B cell (primary cell): ENCODE measurements at regions not wholly inside any gene's neighbourhood (a gene's known extent, or its start where the extent isn't known, plus 50 kb on each side); places are given as distances from the start of the nearest gene placed in this dataset.

Experiments
- ATAC-seq: fragments of 200-7000 bp; cut with Tn5 transposase; one replicate; pipeline ENCODE4 v1.10.0; 2021; ENCODE audit warnings: low read depth, mild to moderate bottlenecking, moderate number of reproducible peaks, moderate library complexity
- CTCF ChIA-PET: fragments of 350-600 bp; sonication (Branson Sonifier 250); formaldehyde crosslinking; loops from one replicate; lab custom pipeline; 2021; ENCODE audit warnings: antibody characterized with exemption, inconsistent platforms; lab: Charles Lee
- POLR2A ChIA-PET: fragments of 350-600 bp; sonication (Branson Sonifier 250); formaldehyde crosslinking; loops from one replicate; lab custom pipeline; 2021; ENCODE audit warnings: antibody characterized with exemption; lab: Charles Lee
- DNase-seq: peaks from one replicate; pipeline ENCODE4 v3.0.0; 2013
- H2AFZ ChIP-seq: 2 replicates; pipeline ENCODE4 v1.6.1; 2012; ENCODE audit warnings: mild to moderate bottlenecking, low read depth, low read length; ENCODE audit not compliant: insufficient read depth, poor library complexity, severe bottlenecking
- H3K27ac ChIP-seq, 2 donors: 1 replicate in 1 of 2; 2 replicates in 1 of 2; pipeline ENCODE4 v1.5.1; 2012 to 2013; ENCODE audit warnings: low read length in 2 of 2, mild to moderate bottlenecking in 2 of 2, moderate library complexity in 1 of 2
- H3K27me3 ChIP-seq, 4 experiments: fragments of 200-600 bp in 1 of 4; sonication (generic) in 1 of 4; replicated peaks in 1 of 4; 1 replicate in 2 of 4; 2 replicates in 2 of 4; pipeline versions ENCODE4 v1.6.1 to v1.7.0; 2013 to 2016; ENCODE audit warnings: low read length in 3 of 4, mild to moderate bottlenecking in 2 of 4, mixed read lengths in 1 of 4, moderate library complexity in 1 of 4; ENCODE audit not compliant: insufficient read depth in 4 of 4, control insufficient read depth in 3 of 4; ENCODE audit errors: control extremely low read depth in 1 of 4
- H3K36me3 ChIP-seq, 2 experiments: replicated peaks in 1 of 2; 1 replicate in 1 of 2; 2 replicates in 1 of 2; pipeline versions ENCODE4 v1.6.1 to v1.7.1; 2013; ENCODE audit warnings: low read length in 1 of 2; ENCODE audit not compliant: insufficient read depth in 2 of 2, control insufficient read depth in 1 of 2; ENCODE audit errors: control extremely low read depth in 1 of 2, extremely low read depth in 1 of 2
- H3K4me1 ChIP-seq, 2 donors: fragments of 200-600 bp in 1 of 2; sonication (generic) in 1 of 2; 1 replicate in 1 of 2; 2 replicates in 1 of 2; pipeline versions ENCODE4 v1.5.1 to v1.6.1; 2013 to 2017; ENCODE audit warnings: low read length in 2 of 2; ENCODE audit not compliant: control insufficient read depth in 2 of 2, insufficient read depth in 2 of 2
- H3K4me2 ChIP-seq: replicated peaks from 2 replicates; pipeline ENCODE3; 2012; ENCODE audit warnings: mild to moderate bottlenecking, low read depth, low read length; ENCODE audit not compliant: poor library complexity, severe bottlenecking
- H3K4me3 ChIP-seq, 5 experiments: fragments of 200-600 bp in 1 of 5; sonication (generic) in 1 of 5; 1 replicate in 3 of 5; 2 replicates in 2 of 5; pipeline versions ENCODE4 v1.5.1 to v1.7.0; 2011 to 2016; ENCODE audit warnings: low read length in 4 of 5, mild to moderate bottlenecking in 4 of 5, low read depth in 2 of 5, control low read depth in 1 of 5, moderate library complexity in 1 of 5; ENCODE audit not compliant: insufficient read depth in 1 of 5; ENCODE audit errors: control extremely low read depth in 1 of 5, extremely low read depth in 1 of 5
- H3K79me2 ChIP-seq: fragments of 200-600 bp; sonication (generic); one replicate; pipeline ENCODE4 v1.6.0; 2016; ENCODE audit warnings: low read length; ENCODE audit not compliant: control insufficient read depth, insufficient read depth
- H3K9ac ChIP-seq: fragments of 200-600 bp; sonication (generic); 2 replicates; pipeline ENCODE4 v1.6.1; 2017; ENCODE audit warnings: mild to moderate bottlenecking, low read length, moderate library complexity
- H3K9me3 ChIP-seq, 3 donors: one replicate each; pipeline versions ENCODE4 v1.6.1 to v1.7.1; 2013; ENCODE audit warnings: low read length in 2 of 3; ENCODE audit not compliant: control insufficient read depth in 2 of 3, insufficient read depth in 1 of 3; ENCODE audit errors: control extremely low read depth in 1 of 3
- H4K20me1 ChIP-seq: 2 replicates; pipeline ENCODE4 v1.6.0; 2012; ENCODE audit warnings: mild to moderate bottlenecking, low read length; ENCODE audit not compliant: insufficient read depth, control insufficient read depth, poor library complexity, severe bottlenecking
- H3K27ac Mint-ChIP-seq: one replicate; pipeline ENCODE4 v1.8.0; 2021; ENCODE audit warnings: mixed read lengths
- H3K27me3 Mint-ChIP-seq: one replicate; pipeline ENCODE4 v1.8.0; 2021; ENCODE audit warnings: mixed read lengths
- H3K4me1 Mint-ChIP-seq: one replicate; pipeline ENCODE4 v1.8.0; 2021; ENCODE audit warnings: mixed read lengths
- H3K4me3 Mint-ChIP-seq: one replicate; pipeline ENCODE4 v1.8.0; 2021; ENCODE audit warnings: mixed read lengths
- H3K9me3 Mint-ChIP-seq: one replicate; pipeline ENCODE4 v1.8.0; 2022; ENCODE audit warnings: mixed read lengths; ENCODE audit not compliant: insufficient read depth
- EZH2 ChIP-seq: IDR thresholded peaks from 2 replicates; pipeline ENCODE4 v1.6.1; 2012; ENCODE audit warnings: borderline replicate concordance, low read depth, mild to moderate bottlenecking, moderate library complexity, low read length; ENCODE audit not compliant: insufficient read depth, poor library complexity, severe bottlenecking
- WGBS: methylation state at CpG from one replicate; pipeline ENCODE4 v1.1.5; 2013; ENCODE audit warnings: missing lambda C conversion rate; ENCODE audit not compliant: insufficient coverage; 5-methylcytosine and 5-hydroxymethylcytosine counted together
- intact Hi-C: fragments of 100-400 bp; cut with micrococcal nuclease; formaldehyde crosslinking; loops from one replicate; pipeline ENCODE4 v1.10.0; 2022
- TF ChIP-seq, protein P1 (sequence below): fragments of 200-600 bp; IDR thresholded peaks from one replicate; pipeline ENCODE4 v1.8.0; 2022; ENCODE audit warnings: antibody characterized with exemption, mild to moderate bottlenecking

DNA sequence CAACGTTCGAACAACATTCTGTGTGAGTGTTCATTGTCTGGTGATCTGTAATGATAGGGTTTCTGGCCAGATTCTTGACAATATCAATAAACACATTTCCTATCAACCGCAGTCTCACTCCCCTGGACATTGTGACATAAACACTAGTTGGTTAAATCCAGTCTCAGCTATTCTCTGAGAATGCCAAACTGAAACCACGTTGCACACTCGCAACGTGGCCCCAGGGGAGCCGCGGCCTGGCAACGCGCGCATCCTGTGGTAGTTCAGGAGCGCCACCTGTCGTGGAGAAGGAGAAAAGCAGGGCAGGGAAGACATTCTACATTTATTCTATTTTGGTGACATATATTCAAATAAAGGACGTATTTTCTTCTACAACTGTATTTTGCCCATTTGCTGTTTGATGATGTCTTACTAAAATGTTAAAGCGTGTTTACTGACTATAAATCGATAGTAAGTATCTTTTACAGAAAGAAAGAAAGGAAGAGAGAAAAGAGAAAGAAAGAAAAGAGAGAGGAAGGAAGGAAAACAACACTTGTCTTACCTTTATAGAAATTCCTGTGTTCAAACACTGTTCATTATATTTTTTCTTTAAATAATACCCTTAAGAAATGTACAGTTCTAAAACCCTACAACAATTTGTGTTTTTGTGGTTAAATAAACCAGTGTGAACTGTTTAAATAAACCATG is 738.3 kb upstream of the FRG1 start:
- TF ChIP-seq, protein P1, sequence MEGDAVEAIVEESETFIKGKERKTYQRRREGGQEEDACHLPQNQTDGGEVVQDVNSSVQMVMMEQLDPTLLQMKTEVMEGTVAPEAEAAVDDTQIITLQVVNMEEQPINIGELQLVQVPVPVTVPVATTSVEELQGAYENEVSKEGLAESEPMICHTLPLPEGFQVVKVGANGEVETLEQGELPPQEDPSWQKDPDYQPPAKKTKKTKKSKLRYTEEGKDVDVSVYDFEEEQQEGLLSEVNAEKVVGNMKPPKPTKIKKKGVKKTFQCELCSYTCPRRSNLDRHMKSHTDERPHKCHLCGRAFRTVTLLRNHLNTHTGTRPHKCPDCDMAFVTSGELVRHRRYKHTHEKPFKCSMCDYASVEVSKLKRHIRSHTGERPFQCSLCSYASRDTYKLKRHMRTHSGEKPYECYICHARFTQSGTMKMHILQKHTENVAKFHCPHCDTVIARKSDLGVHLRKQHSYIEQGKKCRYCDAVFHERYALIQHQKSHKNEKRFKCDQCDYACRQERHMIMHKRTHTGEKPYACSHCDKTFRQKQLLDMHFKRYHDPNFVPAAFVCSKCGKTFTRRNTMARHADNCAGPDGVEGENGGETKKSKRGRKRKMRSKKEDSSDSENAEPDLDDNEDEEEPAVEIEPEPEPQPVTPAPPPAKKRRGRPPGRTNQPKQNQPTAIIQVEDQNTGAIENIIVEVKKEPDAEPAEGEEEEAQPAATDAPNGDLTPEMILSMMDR, result peak; percentile 31
- no peak for TF ChIP-seq EZH2
- Histone ChIP-seq H3K27me3 (no peaks in the 10 kb centered on the region), H3K4me2 (peak overlapping the region; percentile 26), H3K9ac (peak overlapping the region; percentile 4), H3K27ac (no peak overlapping the region), H3K79me2 (no peaks in the 10 kb centered on the region), H3K36me3 (no peaks in the 10 kb centered on the region), H4K20me1 (no peaks in the 10 kb centered on the region), H3K9me3 (no peaks in the 10 kb centered on the region), H3K4me1 (peaks cover 0 to 3% of the 10 kb centered on the region in 2 donors), H2AFZ (peak overlapping the region; percentile 53), H3K4me3 (peak overlapping the region in 1 of 5 experiments; percentile 0)
- ChIA-PET POLR2A (no interaction called here), CTCF (no interaction called here)
- ATAC-seq (no peak), DNase-seq (peak; percentile 13)
- H3K9me3 Mint-ChIP-seq, result no peaks in the 10 kb centered on the region
- H3K4me3 Mint-ChIP-seq, result no peak overlapping the region
- no peaks in the 10 kb centered on the region for H3K27me3 Mint-ChIP-seq
- 0% methylated on average over 2 of the region's 16 CpGs for WGBS
- intact Hi-C loops, result no loop called here
- H3K27ac Mint-ChIP-seq, result no peak overlapping the region
- peaks cover 2% of the 10 kb centered on the region for H3K4me1 Mint-ChIP-seq

DNA sequence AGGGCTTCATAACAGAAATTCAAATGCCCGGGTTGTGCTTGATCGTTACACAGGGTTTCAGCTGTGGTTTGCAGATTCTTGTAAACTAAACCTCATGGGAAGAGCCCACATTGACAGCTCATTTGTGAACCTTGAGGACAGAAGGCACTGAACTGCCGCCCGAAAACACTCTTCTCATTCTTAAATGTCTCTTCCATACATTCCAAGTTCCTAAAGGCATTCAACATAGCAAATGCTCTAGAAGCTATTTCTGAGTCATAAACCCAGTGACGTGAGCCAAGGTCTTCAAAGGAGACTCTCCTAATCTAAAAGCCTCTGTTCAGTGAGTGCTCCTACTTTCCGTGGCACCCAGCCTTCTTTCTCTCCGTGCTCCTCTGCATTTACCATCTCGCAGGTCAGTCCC is 737.8 kb upstream of the FRG1 start:
- DNase-seq, result no peak
- Histone ChIP-seq H3K9ac (peak overlapping the region; percentile 4), H3K4me1 (peaks cover 0 to 3% of the 10 kb centered on the region in 2 donors), H3K27ac (no peak overlapping the region), H3K79me2 (no peaks in the 10 kb centered on the region), H4K20me1 (no peaks in the 10 kb centered on the region), H3K4me2 (no peak overlapping the region), H3K9me3 (no peaks in the 10 kb centered on the region), H2AFZ (peak overlapping the region; percentile 53), H3K4me3 (no peak overlapping the region), H3K36me3 (no peaks in the 10 kb centered on the region), H3K27me3 (no peaks in the 10 kb centered on the region)
- 48% methylated on average over 8 of the region's 8 CpGs for WGBS
- Mint-ChIP-seq H3K4me1 (peaks cover 2% of the 10 kb centered on the region), H3K27me3 (no peaks in the 10 kb centered on the region), H3K9me3 (no peaks in the 10 kb centered on the region), H3K4me3 (no peak overlapping the region), H3K27ac (no peak overlapping the region)
- ChIA-PET CTCF (no interaction called here), POLR2A (no interaction called here)
- no peak for TF ChIP-seq EZH2
- TF ChIP-seq, protein P1, result no peak
- ATAC-seq, result no peak
- intact Hi-C loops, result no loop called here
